IMR-90 (cell line): ENCODE measurements at regions not wholly inside any gene's neighbourhood (a gene's known extent, or its start where the extent isn't known, plus 50 kb on each side); places are given as distances from the start of the nearest gene placed in this dataset.

ENCODE experiments used
- ATAC-seq: fragments of 200-7000 bp; cut with Tn5 transposase; 2 replicates; pipeline ENCODE4 v1.9.1; 2020; ENCODE audit warnings: low read depth, mild to moderate bottlenecking, moderate library complexity
- BruUV-seq: library from RNA; stranded (reverse); fragments of 400-500 nt; replicated peaks from 2 replicates; lab custom pipeline; 2021; lab: Mats Ljungman, UMichigan
- CTCF ChIA-PET: fragments of 300-600 bp; formaldehyde crosslinking; extraction: SDS; loops from one replicate; lab custom pipeline; 2021; ENCODE audit warnings: antibody characterized with exemption; lab: Yijun Ruan, JAX
- POLR2A ChIA-PET: fragments of 300-600 bp; sonication (Branson Sonifier 250); formaldehyde crosslinking; loops from one replicate; lab custom pipeline; 2022; ENCODE audit warnings: antibody characterized with exemption; ENCODE audit not compliant: unreplicated experiment; lab: Charles Lee
- DNase-seq: peaks from one replicate; pipeline ENCODE4 v3.0.0; 2013
- H2AFZ ChIP-seq: replicated peaks from 2 replicates; pipeline ENCODE3; 2013; ENCODE audit warnings: low read length, mild to moderate bottlenecking; ENCODE audit not compliant: poor library complexity
- H2AK5ac ChIP-seq: 2 replicates; pipeline ENCODE4 v1.6.1; 2013; ENCODE audit warnings: low read depth, low read length, inconsistent platforms
- H2AK9ac ChIP-seq: replicated peaks from 2 replicates; pipeline ENCODE3; 2013; ENCODE audit warnings: mild to moderate bottlenecking, low read depth, low read length, moderate library complexity; ENCODE audit not compliant: poor library complexity
- H2BK120ac ChIP-seq: 2 replicates; pipeline ENCODE4 v1.6.1; 2013; ENCODE audit warnings: low read depth, low read length, inconsistent platforms
- H2BK15ac ChIP-seq: 3 replicates; pipeline ENCODE4 v1.6.1; 2013; ENCODE audit warnings: low read depth, low read length, inconsistent platforms
- H2BK20ac ChIP-seq: 2 replicates; pipeline ENCODE4 v1.6.1; 2013; ENCODE audit warnings: low read depth, mild to moderate bottlenecking, inconsistent platforms, low read length, moderate library complexity
- H2BK5ac ChIP-seq: 2 replicates; pipeline ENCODE4 v1.6.1; 2013; ENCODE audit warnings: mild to moderate bottlenecking, low read depth, low read length, inconsistent platforms; ENCODE audit not compliant: poor library complexity, severe bottlenecking
- H3K14ac ChIP-seq: replicated peaks from 2 replicates; pipeline ENCODE4 v1.6.1; 2013; ENCODE audit warnings: low read depth, low read length, inconsistent platforms
- H3K18ac ChIP-seq: 2 replicates; pipeline ENCODE4 v1.6.1; 2013; ENCODE audit warnings: low read depth, low read length, control low read depth
- H3K23ac ChIP-seq: 2 replicates; pipeline ENCODE4 v1.6.1; 2013; ENCODE audit warnings: low read depth, low read length, inconsistent platforms
- H3K27ac ChIP-seq: 2 replicates; pipeline ENCODE4 v1.5.1; 2013; ENCODE audit warnings: mild to moderate bottlenecking, control low read depth, low read length; ENCODE audit not compliant: insufficient read depth
- H3K27me3 ChIP-seq: 2 replicates; pipeline ENCODE4 v1.6.1; 2013; ENCODE audit warnings: low read length; ENCODE audit not compliant: control insufficient read depth, insufficient read depth
- H3K36me3 ChIP-seq: 2 replicates; pipeline ENCODE4 v1.6.1; 2013; ENCODE audit warnings: low read length, mixed read lengths; ENCODE audit not compliant: control insufficient read depth, insufficient read depth
- H3K4ac ChIP-seq: 2 replicates; pipeline ENCODE4 v1.6.1; 2013; ENCODE audit warnings: low read depth, low read length, inconsistent platforms
- H3K4me1 ChIP-seq: 2 replicates; pipeline ENCODE4 v1.6.1; 2013; ENCODE audit warnings: low read length, mixed read lengths; ENCODE audit not compliant: control insufficient read depth, insufficient read depth
- H3K4me2 ChIP-seq: 2 replicates; pipeline ENCODE4 v1.6.1; 2013; ENCODE audit warnings: low read depth, mild to moderate bottlenecking, control low read depth, low read length, moderate library complexity
- H3K4me3 ChIP-seq: 2 replicates; pipeline ENCODE4 v1.5.1; 2013; ENCODE audit warnings: low read depth, mild to moderate bottlenecking, control low read depth, low read length, moderate library complexity; ENCODE audit not compliant: insufficient read depth
- H3K56ac ChIP-seq: 2 replicates; pipeline ENCODE4 v1.6.1; 2013; ENCODE audit warnings: low read length, inconsistent platforms; ENCODE audit not compliant: insufficient read depth; ENCODE audit errors: extremely low read depth
- H3K79me1 ChIP-seq, 2 experiments: 2 replicates each; pipeline ENCODE4 v1.6.1; 2013; ENCODE audit warnings: low read length in 2 of 2, inconsistent platforms in 1 of 2, low read depth in 1 of 2
- H3K9ac ChIP-seq: 2 replicates; pipeline ENCODE4 v1.6.1; 2013; ENCODE audit warnings: low read depth, low read length, control low read depth
- H3K9me1 ChIP-seq: 2 replicates; pipeline ENCODE4 v1.6.1; 2013; ENCODE audit warnings: low read length, inconsistent platforms; ENCODE audit not compliant: insufficient read depth
- H3K9me3 ChIP-seq: 2 replicates; pipeline ENCODE4 v1.6.1; 2013; ENCODE audit warnings: low read length; ENCODE audit not compliant: control insufficient read depth, insufficient read depth
- H4K20me1 ChIP-seq: 2 replicates; pipeline ENCODE4 v1.6.1; 2013; ENCODE audit warnings: low read length, inconsistent platforms; ENCODE audit not compliant: insufficient read depth
- H4K5ac ChIP-seq: 2 replicates; pipeline ENCODE4 v1.6.1; 2013; ENCODE audit warnings: mild to moderate bottlenecking, low read depth, low read length, control low read depth
- H4K8ac ChIP-seq, 2 experiments: 2 replicates each; pipeline ENCODE4 v1.6.1; 2013; ENCODE audit warnings: low read depth in 2 of 2, low read length in 2 of 2, control low read depth in 1 of 2, inconsistent platforms in 1 of 2
- H4K91ac ChIP-seq: 2 replicates; pipeline ENCODE4 v1.6.1; 2013; ENCODE audit warnings: low read depth, low read length, inconsistent platforms; ENCODE audit not compliant: insufficient read depth
- BHLHE40 ChIP-seq: fragments of 150-350 bp; IDR thresholded peaks from 2 replicates; pipeline ENCODE4 v1.6.1; 2016; ENCODE audit warnings: mild to moderate bottlenecking, low read depth, low read length
- CEBPB ChIP-seq: IDR thresholded peaks from 2 replicates; pipeline ENCODE4 v1.6.1; 2012; ENCODE audit warnings: low read depth, low read length, improper control_type of control experiment
- CHD1 ChIP-seq: IDR thresholded peaks from 2 replicates; pipeline ENCODE4 v1.6.1; 2012; ENCODE audit warnings: low read depth, low read length, improper control_type of control experiment
- MAFK ChIP-seq: IDR thresholded peaks from 2 replicates; pipeline ENCODE4 v1.6.1; 2012; ENCODE audit warnings: low read depth, low read length, improper control_type of control experiment
- MAZ ChIP-seq: IDR thresholded peaks from 2 replicates; pipeline ENCODE4 v1.6.1; 2012; ENCODE audit warnings: low read depth, mild to moderate bottlenecking, low read length, improper control_type of control experiment, moderate library complexity, borderline replicate concordance
- MXI1 ChIP-seq: IDR thresholded peaks from 2 replicates; pipeline ENCODE4 v1.6.1; 2012; ENCODE audit warnings: low read depth, mild to moderate bottlenecking, low read length, moderate library complexity, borderline replicate concordance
- NFE2L2 ChIP-seq: fragments of 150-350 bp; IDR thresholded peaks from 2 replicates; pipeline ENCODE4 v1.6.1; 2016; ENCODE audit warnings: low read depth, mild to moderate bottlenecking, low read length
- POLR2A ChIP-seq: IDR thresholded peaks from 2 replicates; pipeline ENCODE4 v1.6.1; 2012; ENCODE audit warnings: mild to moderate bottlenecking, low read depth, low read length
- RAD21 ChIP-seq: IDR thresholded peaks from 2 replicates; pipeline ENCODE4 v1.6.1; 2012; ENCODE audit warnings: low read length, improper control_type of control experiment
- RCOR1 ChIP-seq: IDR thresholded peaks from 2 replicates; pipeline ENCODE4 v1.6.1; 2012; ENCODE audit warnings: mild to moderate bottlenecking, low read length, improper control_type of control experiment; ENCODE audit not compliant: insufficient replicate concordance
- RFX5 ChIP-seq: IDR thresholded peaks from 2 replicates; pipeline ENCODE4 v1.8.0; 2012; ENCODE audit warnings: low read depth, mild to moderate bottlenecking, low read length, moderate library complexity
- SMC3 ChIP-seq: fragments of 150-350 bp; IDR thresholded peaks from 2 replicates; pipeline ENCODE4 v1.6.1; 2016; ENCODE audit warnings: low read depth, mild to moderate bottlenecking, antibody characterized with exemption, low read length, moderate library complexity
- WGBS, 2 experiments: methylation state at CpG; one replicate each; pipeline versions ENCODE4 v1.1.5 to v1.1.7; 2013; ENCODE audit warnings: missing lambda C conversion rate in 2 of 2; ENCODE audit not compliant: insufficient read length in 1 of 2; ENCODE audit errors: extremely low coverage in 2 of 2; 5-methylcytosine and 5-hydroxymethylcytosine counted together
- dilution Hi-C: fragments of 300-500 bp; cut with HindIII; formaldehyde crosslinking; loops from one replicate; pipeline ENCODE4 v1.14.3; 2018; ENCODE audit warnings: low sequenced_read_pairs; ENCODE audit not compliant: unreplicated experiment
- in situ Hi-C: fragments of 300-500 bp; cut with MboI; formaldehyde crosslinking; loops from 3 replicates; pipeline ENCODE4 v1.14.3; 2019; ENCODE audit warnings: low sequenced_read_pairs, inconsistent platforms, mixed read lengths
- intact Hi-C: fragments of 100-400 bp; cut with micrococcal nuclease; formaldehyde crosslinking; loops from 2 replicates; pipeline ENCODE4 v1.10.0; 2022
- TF ChIP-seq, protein P1 (sequence below): fragments of 150-350 bp; IDR thresholded peaks from 2 replicates; pipeline ENCODE4 v1.6.1; 2017; ENCODE audit warnings: mild to moderate bottlenecking, antibody characterized with exemption, low read length, low read depth
- TF ChIP-seq, protein P2 (sequence below): conservative IDR thresholded peaks from 2 replicates; pipeline ENCODE4 v1.5.1; 2012; ENCODE audit warnings: mild to moderate bottlenecking, low read depth, low read length, improper control_type of control experiment

DNA sequence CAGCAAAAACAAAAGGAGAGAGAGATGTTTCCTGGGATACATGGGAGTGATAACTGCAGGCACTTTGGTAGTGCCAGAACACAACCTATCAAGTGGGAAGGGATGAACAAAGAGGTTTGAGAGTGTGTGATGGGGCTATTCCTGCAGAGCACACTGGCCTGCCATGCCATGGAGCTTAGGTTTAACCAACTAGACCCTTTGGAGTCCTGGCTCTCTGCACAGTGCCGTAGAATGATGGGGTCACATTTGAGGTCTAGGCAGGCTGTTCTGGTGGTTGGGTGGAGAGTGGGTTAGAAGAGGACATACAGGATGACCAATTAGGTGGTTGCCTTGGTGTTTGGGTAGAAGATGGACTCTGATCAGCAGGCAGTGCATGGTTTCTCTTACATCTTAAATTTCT lies 101.9 kb upstream of the HABP2 start:
- CTCF ChIA-PET, result no interaction called here
- Histone ChIP-seq H3K4ac (no peak overlapping the region), H4K5ac (no peak overlapping the region), H2BK5ac (no peak overlapping the region), H3K9me1 (no peaks in the 10 kb centered on the region), H3K4me2 (no peak overlapping the region), H3K14ac (no peak overlapping the region), H2BK20ac (no peak overlapping the region), H3K18ac (no peak overlapping the region), H3K9ac (no peak overlapping the region), H3K36me3 (no peaks in the 10 kb centered on the region), H3K4me3 (no peak overlapping the region), H3K79me1 (no peaks in the 10 kb centered on the region), H2BK120ac (no peak overlapping the region), H3K27me3 (no peaks in the 10 kb centered on the region; the same call in 1 of the 2 replicates), H2AK5ac (no peak overlapping the region), H4K8ac (no peak overlapping the region), H3K9me3 (no peaks in the 10 kb centered on the region), H2AK9ac (no peak overlapping the region), H3K56ac (no peak overlapping the region), H4K91ac (no peak overlapping the region), H3K23ac (no peak overlapping the region), H2AFZ (no peak overlapping the region), H3K4me1 (no peaks in the 10 kb centered on the region), H2BK15ac (no peak overlapping the region), H4K20me1 (no peaks in the 10 kb centered on the region), H3K27ac (no peak overlapping the region)
- TF ChIP-seq BHLHE40, result no peak
- no peak for TF ChIP-seq RCOR1
- TF ChIP-seq NFE2L2, result no peak
- TF ChIP-seq RAD21, result no peak
- no peak for TF ChIP-seq POLR2A
- no peak for TF ChIP-seq MAZ
- no peak for TF ChIP-seq CHD1
- TF ChIP-seq CEBPB, result no peak
- TF ChIP-seq MXI1, result no peak
- TF ChIP-seq SMC3, result no peak
- TF ChIP-seq, protein P1, sequence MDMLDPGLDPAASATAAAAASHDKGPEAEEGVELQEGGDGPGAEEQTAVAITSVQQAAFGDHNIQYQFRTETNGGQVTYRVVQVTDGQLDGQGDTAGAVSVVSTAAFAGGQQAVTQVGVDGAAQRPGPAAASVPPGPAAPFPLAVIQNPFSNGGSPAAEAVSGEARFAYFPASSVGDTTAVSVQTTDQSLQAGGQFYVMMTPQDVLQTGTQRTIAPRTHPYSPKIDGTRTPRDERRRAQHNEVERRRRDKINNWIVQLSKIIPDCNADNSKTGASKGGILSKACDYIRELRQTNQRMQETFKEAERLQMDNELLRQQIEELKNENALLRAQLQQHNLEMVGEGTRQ, result no peak
- TF ChIP-seq, protein P2, sequence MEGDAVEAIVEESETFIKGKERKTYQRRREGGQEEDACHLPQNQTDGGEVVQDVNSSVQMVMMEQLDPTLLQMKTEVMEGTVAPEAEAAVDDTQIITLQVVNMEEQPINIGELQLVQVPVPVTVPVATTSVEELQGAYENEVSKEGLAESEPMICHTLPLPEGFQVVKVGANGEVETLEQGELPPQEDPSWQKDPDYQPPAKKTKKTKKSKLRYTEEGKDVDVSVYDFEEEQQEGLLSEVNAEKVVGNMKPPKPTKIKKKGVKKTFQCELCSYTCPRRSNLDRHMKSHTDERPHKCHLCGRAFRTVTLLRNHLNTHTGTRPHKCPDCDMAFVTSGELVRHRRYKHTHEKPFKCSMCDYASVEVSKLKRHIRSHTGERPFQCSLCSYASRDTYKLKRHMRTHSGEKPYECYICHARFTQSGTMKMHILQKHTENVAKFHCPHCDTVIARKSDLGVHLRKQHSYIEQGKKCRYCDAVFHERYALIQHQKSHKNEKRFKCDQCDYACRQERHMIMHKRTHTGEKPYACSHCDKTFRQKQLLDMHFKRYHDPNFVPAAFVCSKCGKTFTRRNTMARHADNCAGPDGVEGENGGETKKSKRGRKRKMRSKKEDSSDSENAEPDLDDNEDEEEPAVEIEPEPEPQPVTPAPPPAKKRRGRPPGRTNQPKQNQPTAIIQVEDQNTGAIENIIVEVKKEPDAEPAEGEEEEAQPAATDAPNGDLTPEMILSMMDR, result no peak
- TF ChIP-seq RFX5, result no peak
- TF ChIP-seq MAFK, result no peak
- WGBS, 2 experiments, result no CpG with 5 or more reads among the region's 1 CpG
- POLR2A ChIA-PET, result no interaction called here
- ATAC-seq (no peak), DNase-seq (no peak)
- in situ Hi-C loops, result no loop called here
- dilution Hi-C loops, result no loop called here
- intact Hi-C loops, result loop anchor here (10.0 kb wide), 1 partner anchor 976 kb away; no protein-coding TSS in a partner anchor
- no TSS peak for BruUV-seq
